Hepatocyte (in vitro differentiated cells): ENCODE measurements at regions not wholly inside any gene's neighbourhood (a gene's known extent, or its start where the extent isn't known, plus 50 kb on each side); places are given as distances from the start of the nearest gene placed in this dataset.

Experiments used
- CTCF ChIP-seq: fragments of 200-600 bp; sonication (generic); IDR thresholded peaks from 2 replicates; pipeline ENCODE4 v1.5.1; 2016; ENCODE audit warnings: antibody characterized with exemption, mild to moderate bottlenecking; ENCODE audit not compliant: poor library complexity
- EZH2 ChIP-seq: fragments of 200-600 bp; sonication (generic); IDR thresholded peaks from 2 replicates; pipeline ENCODE4 v1.6.1; 2016; ENCODE audit warnings: antibody characterized with exemption, mild to moderate bottlenecking, borderline replicate concordance
- EZH2phosphoT487 ChIP-seq: fragments of 200-600 bp; sonication (generic); IDR thresholded peaks from one replicate; pipeline ENCODE4 v1.6.1; 2018; ENCODE audit warnings: antibody characterized with exemption, mild to moderate bottlenecking, low read depth, moderate library complexity; ENCODE audit not compliant: unreplicated experiment, severe bottlenecking

DNA sequence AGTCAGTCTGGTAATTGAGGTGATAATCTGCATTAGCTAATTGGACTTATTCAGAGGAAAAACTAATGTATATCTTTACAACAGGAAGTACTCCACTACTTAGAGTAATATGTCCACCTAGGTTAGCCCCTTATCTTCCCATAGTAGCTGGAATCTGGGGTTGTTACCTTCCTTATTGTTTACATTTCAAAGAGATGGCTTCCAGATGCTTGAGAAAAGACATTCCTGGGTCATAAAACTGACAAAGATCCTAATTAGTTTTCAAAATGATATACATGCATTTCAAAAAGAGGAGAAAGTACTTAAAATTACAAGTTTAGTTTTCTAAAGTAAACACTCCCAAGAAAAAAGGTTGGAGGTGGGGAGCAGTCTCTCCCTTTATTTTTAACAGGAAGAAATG is 78.1 kb downstream of the RPL10L start:
- TF ChIP-seq CTCF (no peak), EZH2phosphoT487 (no peak), EZH2 (no peak)
